Astrocyte (in vitro differentiated cells and primary cell): ENCODE measurements at regions not wholly inside any gene's neighbourhood (a gene's known extent, or its start where the extent isn't known, plus 50 kb on each side); places are given as distances from the start of the nearest gene placed in this dataset.

Experiments
- DNase-seq: peaks from one replicate; pipeline ENCODE4 v3.0.0-alpha.2; 2010; ENCODE audit warnings: low read depth
- FAIRE-seq: peaks from 2 replicates; lab custom pipeline; 2011; peaks lifted over from hg19 to GRCh38; lab: Jason Lieb, UNC
- H2AFZ ChIP-seq: 2 replicates; pipeline ENCODE4 v1.6.0; 2012; ENCODE audit warnings: low read depth, low read length, inconsistent platforms
- H3K27ac ChIP-seq: 2 replicates; pipeline ENCODE4 v1.5.1; 2011; ENCODE audit warnings: low read depth, low read length, inconsistent platforms
- H3K27me3 ChIP-seq: 2 replicates; pipeline ENCODE4 v1.6.0; 2011; ENCODE audit warnings: low read length, inconsistent platforms; ENCODE audit not compliant: insufficient read depth
- H3K36me3 ChIP-seq: 2 replicates; pipeline ENCODE4 v1.5.1; 2011; ENCODE audit warnings: low read length, inconsistent platforms; ENCODE audit not compliant: insufficient read depth
- H3K4me1 ChIP-seq: 2 replicates; pipeline ENCODE4 v1.5.1; 2011; ENCODE audit warnings: low read length, inconsistent platforms; ENCODE audit not compliant: insufficient read depth
- H3K4me2 ChIP-seq: 2 replicates; pipeline ENCODE4 v1.6.0; 2012; ENCODE audit warnings: low read length, inconsistent platforms
- H3K4me3 ChIP-seq: 2 replicates; pipeline ENCODE4 v1.5.1; 2011; ENCODE audit warnings: low read depth, mild to moderate bottlenecking, low read length, inconsistent platforms; ENCODE audit not compliant: insufficient read depth
- H3K79me2 ChIP-seq: 2 replicates; pipeline ENCODE4 v1.6.0; 2012; ENCODE audit warnings: mild to moderate bottlenecking, low read length, inconsistent platforms; ENCODE audit not compliant: insufficient read depth
- H3K9ac ChIP-seq: 2 replicates; pipeline ENCODE4 v1.6.0; 2012; ENCODE audit warnings: mild to moderate bottlenecking, low read length, inconsistent platforms
- H3K9me3 ChIP-seq: 2 replicates; pipeline ENCODE4 v1.5.1; 2012; ENCODE audit warnings: low read depth, mild to moderate bottlenecking, low read length, inconsistent platforms; ENCODE audit not compliant: insufficient read depth
- H4K20me1 ChIP-seq: 2 replicates; pipeline ENCODE4 v1.6.0; 2012; ENCODE audit warnings: low read length, inconsistent platforms; ENCODE audit not compliant: insufficient read depth
- H3K27ac Mint-ChIP-seq: one replicate; pipeline ENCODE4 v1.8.0; 2021; ENCODE audit warnings: mild to moderate bottlenecking, mixed read lengths; ENCODE audit not compliant: unreplicated experiment
- H3K27me3 Mint-ChIP-seq: one replicate; pipeline ENCODE4 v1.8.0; 2021; ENCODE audit warnings: low read depth, mixed read lengths; ENCODE audit not compliant: unreplicated experiment
- H3K36me3 Mint-ChIP-seq: one replicate; pipeline ENCODE4 v1.8.0; 2021; ENCODE audit warnings: low read depth, mixed read lengths; ENCODE audit not compliant: unreplicated experiment
- H3K4me1 Mint-ChIP-seq: one replicate; pipeline ENCODE4 v1.8.0; 2021; ENCODE audit warnings: low read depth, mixed read lengths; ENCODE audit not compliant: unreplicated experiment
- H3K4me3 Mint-ChIP-seq: one replicate; pipeline ENCODE4 v1.8.0; 2021; ENCODE audit warnings: mild to moderate bottlenecking, moderate library complexity, mixed read lengths; ENCODE audit not compliant: unreplicated experiment
- H3K9me3 Mint-ChIP-seq: one replicate; pipeline ENCODE4 v1.8.0; 2021; ENCODE audit warnings: mild to moderate bottlenecking, mixed read lengths; ENCODE audit not compliant: unreplicated experiment
- EZH2 ChIP-seq: IDR thresholded peaks from 2 replicates; pipeline ENCODE4 v1.6.1; 2012; ENCODE audit warnings: mild to moderate bottlenecking, low read length, inconsistent platforms; ENCODE audit not compliant: insufficient read depth
- TF ChIP-seq, protein P1 (sequence below): IDR thresholded peaks from 2 replicates; pipeline ENCODE4 v1.5.1; 2011; ENCODE audit warnings: low read depth, mild to moderate bottlenecking, inconsistent platforms, low read length, moderate library complexity; ENCODE audit not compliant: insufficient read depth

DNA sequence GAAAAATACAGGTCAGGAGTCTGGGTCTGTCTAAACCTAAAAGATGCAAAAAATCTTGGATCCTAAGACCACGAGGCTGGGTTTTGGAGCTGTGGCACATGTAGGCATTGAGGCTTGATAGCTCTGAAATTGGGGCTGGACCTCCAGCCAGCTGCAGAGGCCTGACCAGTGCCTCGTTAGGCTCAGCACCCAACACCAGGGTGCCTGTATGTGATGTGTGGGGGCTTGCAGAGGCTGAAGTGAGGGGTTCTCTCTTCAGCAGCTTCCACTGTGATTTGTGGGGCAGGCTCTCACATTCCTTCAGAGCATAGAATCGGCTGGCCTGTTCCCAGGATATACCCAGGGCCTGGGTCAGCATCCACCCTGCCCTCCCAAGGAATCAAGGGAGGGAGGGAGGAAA is 247.8 kb downstream of the BUB3 start:
- H3K27me3 Mint-ChIP-seq = peaks cover 5% of the 10 kb centered on the region
- Histone ChIP-seq H3K9ac (no peak overlapping the region), H2AFZ (no peak overlapping the region), H3K79me2 (no peaks in the 10 kb centered on the region), H3K4me1 (no peaks in the 10 kb centered on the region), H4K20me1 (no peaks in the 10 kb centered on the region), H3K4me3 (no peak overlapping the region), H3K27me3 (no peaks in the 10 kb centered on the region), H3K4me2 (no peak overlapping the region), H3K9me3 (no peaks in the 10 kb centered on the region), H3K27ac (no peak overlapping the region), H3K36me3 (no peaks in the 10 kb centered on the region)
- H3K9me3 Mint-ChIP-seq = peaks cover 23% of the 10 kb centered on the region
- no peaks in the 10 kb centered on the region for H3K4me1 Mint-ChIP-seq
- DNase-seq = no peak
- FAIRE-seq = no peak
- H3K4me3 Mint-ChIP-seq = no peak overlapping the region
- H3K36me3 Mint-ChIP-seq = peaks cover 3% of the 10 kb centered on the region
- H3K27ac Mint-ChIP-seq = no peak overlapping the region
- no peak for TF ChIP-seq EZH2
- TF ChIP-seq, protein P1, sequence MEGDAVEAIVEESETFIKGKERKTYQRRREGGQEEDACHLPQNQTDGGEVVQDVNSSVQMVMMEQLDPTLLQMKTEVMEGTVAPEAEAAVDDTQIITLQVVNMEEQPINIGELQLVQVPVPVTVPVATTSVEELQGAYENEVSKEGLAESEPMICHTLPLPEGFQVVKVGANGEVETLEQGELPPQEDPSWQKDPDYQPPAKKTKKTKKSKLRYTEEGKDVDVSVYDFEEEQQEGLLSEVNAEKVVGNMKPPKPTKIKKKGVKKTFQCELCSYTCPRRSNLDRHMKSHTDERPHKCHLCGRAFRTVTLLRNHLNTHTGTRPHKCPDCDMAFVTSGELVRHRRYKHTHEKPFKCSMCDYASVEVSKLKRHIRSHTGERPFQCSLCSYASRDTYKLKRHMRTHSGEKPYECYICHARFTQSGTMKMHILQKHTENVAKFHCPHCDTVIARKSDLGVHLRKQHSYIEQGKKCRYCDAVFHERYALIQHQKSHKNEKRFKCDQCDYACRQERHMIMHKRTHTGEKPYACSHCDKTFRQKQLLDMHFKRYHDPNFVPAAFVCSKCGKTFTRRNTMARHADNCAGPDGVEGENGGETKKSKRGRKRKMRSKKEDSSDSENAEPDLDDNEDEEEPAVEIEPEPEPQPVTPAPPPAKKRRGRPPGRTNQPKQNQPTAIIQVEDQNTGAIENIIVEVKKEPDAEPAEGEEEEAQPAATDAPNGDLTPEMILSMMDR = no peak

DNA sequence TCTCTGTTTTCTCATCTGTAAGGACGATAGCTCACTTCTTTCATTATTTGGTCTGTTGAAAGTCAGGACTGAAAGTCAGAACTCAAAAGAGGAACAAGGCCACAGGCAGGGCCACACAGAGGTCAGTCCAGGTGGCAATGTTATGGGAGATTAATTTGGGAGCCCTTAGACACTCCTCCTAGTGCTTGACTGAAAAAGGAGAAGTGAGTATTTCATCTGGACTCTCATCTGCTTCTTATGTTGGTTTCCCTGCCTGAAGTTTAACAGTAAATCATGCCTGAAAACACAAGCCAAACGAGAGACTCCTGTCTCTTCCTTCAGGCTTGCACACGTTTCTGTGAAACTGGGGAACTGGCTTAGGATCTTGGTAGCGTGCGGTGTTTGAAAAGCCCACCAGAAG is 248.5 kb downstream of the BUB3 start:
- TF ChIP-seq, protein P1 = no peak
- TF ChIP-seq EZH2 = no peak
- DNase-seq (no peak), FAIRE-seq (no peak)
- no peaks in the 10 kb centered on the region for H3K79me2 ChIP-seq
- no peaks in the 10 kb centered on the region for H3K36me3 ChIP-seq
- H3K4me3 Mint-ChIP-seq = no peak overlapping the region
- H2AFZ ChIP-seq = no peak overlapping the region
- no peak overlapping the region for H3K27ac Mint-ChIP-seq
- H3K4me1 ChIP-seq = no peaks in the 10 kb centered on the region
- H3K4me1 Mint-ChIP-seq = no peaks in the 10 kb centered on the region
- no peaks in the 10 kb centered on the region for H3K27me3 ChIP-seq
- H3K36me3 Mint-ChIP-seq = peaks cover 3% of the 10 kb centered on the region
- no peak overlapping the region for H3K9ac ChIP-seq
- H4K20me1 ChIP-seq = no peaks in the 10 kb centered on the region
- peaks cover 5% of the 10 kb centered on the region for H3K27me3 Mint-ChIP-seq
- H3K4me2 ChIP-seq = no peak overlapping the region
- no peaks in the 10 kb centered on the region for H3K9me3 ChIP-seq
- H3K4me3 ChIP-seq = no peak overlapping the region
- H3K9me3 Mint-ChIP-seq = peaks cover 23% of the 10 kb centered on the region
- no peak overlapping the region for H3K27ac ChIP-seq

DNA sequence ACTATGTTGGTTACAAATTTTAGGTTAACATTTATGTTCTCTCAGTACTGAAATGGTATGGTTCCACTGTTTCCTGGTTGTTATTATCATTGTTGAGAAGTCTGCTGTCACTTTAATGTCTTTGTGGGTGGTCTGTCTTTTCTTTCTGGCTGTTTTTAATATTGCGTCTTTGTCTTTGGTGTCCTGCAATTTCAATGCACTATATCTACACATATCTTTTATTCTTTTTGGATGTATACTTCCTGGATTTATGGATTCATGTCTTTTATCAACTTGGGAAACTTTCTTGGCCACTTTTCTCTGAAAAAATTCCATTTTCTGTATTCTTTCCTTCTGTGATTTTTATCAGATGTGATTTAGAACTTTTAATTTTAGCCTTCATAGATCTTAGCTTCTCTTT is 250.2 kb downstream of the BUB3 start:
- no peaks in the 10 kb centered on the region for H3K36me3 ChIP-seq
- no peak overlapping the region for H3K27ac ChIP-seq
- Mint-ChIP-seq H3K36me3 (peaks cover 3% of the 10 kb centered on the region), H3K27me3 (peaks cover 4% of the 10 kb centered on the region), H3K9me3 (peaks cover 19% of the 10 kb centered on the region), H3K27ac (no peak overlapping the region), H3K4me1 (peaks cover 9% of the 10 kb centered on the region), H3K4me3 (no peak overlapping the region)
- H2AFZ ChIP-seq = no peak overlapping the region
- no peaks in the 10 kb centered on the region for H3K79me2 ChIP-seq
- no peak overlapping the region for H3K4me3 ChIP-seq
- TF ChIP-seq EZH2 = no peak
- TF ChIP-seq, protein P1 = no peak
- H3K9me3 ChIP-seq = no peaks in the 10 kb centered on the region
- H3K4me1 ChIP-seq = no peaks in the 10 kb centered on the region
- no peak overlapping the region for H3K9ac ChIP-seq
- DNase-seq = no peak
- no peaks in the 10 kb centered on the region for H3K27me3 ChIP-seq
- H4K20me1 ChIP-seq = no peaks in the 10 kb centered on the region
- FAIRE-seq = no peak
- H3K4me2 ChIP-seq = no peak overlapping the region
